GM19438 (cell line): ENCODE measurements at regions not wholly inside any gene's neighbourhood (a gene's known extent, or its start where the extent isn't known, plus 50 kb on each side); places are given as distances from the start of the nearest gene placed in this dataset.
"Not testable (repeated sequence)": the region's sequence is repeated elsewhere in the genome, so short reads cannot be mapped to it uniquely, and the experiment has no call there.

Source experiments
- ATAC-seq: cut with Tn5 transposase; IDR thresholded peaks from one replicate; pipeline ENCODE4 v1.9.1; 2021; ENCODE audit warnings: low read depth; ENCODE audit not compliant: unreplicated experiment

DNA sequence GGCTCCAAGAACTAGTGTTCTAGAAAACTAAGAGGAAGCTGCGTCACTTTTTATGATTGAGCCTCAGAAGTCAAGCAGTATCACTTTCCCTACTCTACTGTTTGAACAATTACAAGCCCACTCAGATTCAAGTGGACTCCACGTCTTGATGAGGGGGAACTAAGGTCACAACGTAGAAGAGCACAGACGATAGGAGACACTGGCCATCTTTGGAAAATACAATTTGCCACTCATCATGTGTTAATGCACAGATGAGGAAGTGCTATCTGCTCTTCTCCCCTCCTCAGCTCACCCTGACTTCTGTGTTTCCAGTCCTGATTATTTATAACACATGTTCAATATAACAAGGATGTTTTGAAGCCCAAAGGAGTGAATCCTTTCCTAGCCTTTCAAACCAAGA, 76.1 kb upstream of the CYP1B1 start:
- no peak for ATAC-seq

DNA sequence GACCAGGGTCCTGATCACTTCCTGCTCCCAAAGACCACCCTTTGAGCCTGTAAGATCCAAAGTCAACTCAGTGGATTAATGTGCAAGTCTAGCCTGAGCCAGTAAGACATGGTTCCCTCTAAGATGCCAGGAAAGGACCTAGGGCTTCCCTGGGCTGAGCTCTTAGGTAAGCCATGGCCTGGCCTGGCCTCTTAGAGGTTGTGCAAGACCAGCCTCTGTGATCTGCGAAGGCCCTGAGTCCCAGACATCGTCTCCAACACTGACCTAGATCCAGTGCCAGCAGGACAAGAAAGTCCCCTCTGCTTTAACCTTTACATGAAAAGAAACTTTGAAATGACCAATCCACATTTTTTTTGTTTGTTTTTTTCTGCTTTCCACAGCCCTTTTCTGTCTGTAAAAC, 73.6 kb upstream of the CYP1B1 start:
- ATAC-seq, result no peak

DNA sequence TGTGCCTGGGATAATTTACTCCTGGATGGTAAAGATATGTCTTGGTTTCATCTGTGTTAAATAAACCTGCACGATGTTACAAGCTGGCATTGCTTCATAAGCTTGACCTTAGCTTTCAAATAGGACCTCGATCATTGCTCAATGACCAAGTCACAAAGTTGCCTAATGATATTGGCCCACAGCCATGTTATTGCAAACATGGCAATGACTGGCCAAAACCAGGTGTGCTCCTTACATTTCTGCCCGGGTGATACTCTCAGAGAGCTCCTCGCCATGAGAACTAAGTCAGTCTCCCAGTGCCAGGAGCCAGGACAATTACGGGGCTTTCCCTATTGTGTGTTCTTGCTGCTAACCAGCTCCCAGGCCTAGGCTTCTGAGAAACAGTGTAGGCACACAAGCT, 72.5 kb upstream of the CYP1B1 start:
- no peak for ATAC-seq

DNA sequence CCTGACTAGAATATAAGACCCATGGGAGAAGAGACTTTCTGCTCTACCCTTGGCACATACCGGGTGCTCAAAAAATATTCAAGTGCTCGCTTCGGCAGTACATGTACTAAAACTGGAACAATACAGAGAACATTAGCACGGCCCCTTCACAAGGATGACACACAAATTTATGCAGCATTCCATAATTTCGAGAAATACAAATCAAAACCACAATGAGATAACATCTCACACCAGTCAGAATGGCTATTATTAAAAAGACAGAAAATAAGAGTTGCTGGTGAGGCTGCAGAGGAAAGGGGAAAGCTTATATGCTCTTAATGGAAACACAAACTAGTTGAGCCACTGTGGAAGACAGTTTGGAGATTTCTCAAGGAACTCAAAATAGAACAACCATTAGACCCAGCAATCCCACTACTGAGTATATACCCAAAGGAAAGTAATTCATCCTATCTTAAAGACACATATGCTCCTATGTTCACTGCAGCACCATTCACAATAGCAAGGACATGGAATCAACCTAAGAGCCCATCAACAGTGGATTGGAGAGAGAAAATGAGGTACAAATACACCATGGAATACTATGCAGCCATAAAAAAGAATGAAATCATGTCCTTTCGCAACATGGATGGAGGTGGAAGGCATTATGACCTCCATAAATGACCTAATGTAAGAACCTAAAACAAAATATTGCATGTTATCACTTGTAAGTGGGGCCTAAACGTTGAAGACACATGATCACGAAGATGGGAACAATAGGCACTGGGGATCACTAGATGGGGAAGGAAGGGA, 71.6 kb upstream of the CYP1B1 start:
- no peak for ATAC-seq

DNA sequence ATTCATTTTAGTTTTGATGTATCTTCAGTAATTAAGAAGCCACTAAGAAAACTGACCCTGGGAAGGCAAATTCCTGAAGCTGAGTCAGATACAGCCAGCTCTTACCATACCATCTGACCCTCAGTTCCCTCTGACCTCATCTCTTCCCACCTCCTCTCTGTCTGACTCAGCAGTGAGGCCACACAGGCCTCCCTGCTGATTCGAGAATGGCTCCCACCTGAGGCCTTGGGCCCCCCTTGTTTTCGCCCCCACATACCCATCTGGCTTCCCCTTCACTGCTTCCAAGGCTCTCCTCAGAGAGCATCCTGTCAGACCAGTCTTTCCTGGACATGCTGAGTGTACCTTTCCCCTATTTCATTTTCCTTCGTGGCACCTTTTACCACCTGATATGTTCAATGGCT, 71.0 kb upstream of the CYP1B1 start:
- ATAC-seq, result peak; percentile 71

DNA sequence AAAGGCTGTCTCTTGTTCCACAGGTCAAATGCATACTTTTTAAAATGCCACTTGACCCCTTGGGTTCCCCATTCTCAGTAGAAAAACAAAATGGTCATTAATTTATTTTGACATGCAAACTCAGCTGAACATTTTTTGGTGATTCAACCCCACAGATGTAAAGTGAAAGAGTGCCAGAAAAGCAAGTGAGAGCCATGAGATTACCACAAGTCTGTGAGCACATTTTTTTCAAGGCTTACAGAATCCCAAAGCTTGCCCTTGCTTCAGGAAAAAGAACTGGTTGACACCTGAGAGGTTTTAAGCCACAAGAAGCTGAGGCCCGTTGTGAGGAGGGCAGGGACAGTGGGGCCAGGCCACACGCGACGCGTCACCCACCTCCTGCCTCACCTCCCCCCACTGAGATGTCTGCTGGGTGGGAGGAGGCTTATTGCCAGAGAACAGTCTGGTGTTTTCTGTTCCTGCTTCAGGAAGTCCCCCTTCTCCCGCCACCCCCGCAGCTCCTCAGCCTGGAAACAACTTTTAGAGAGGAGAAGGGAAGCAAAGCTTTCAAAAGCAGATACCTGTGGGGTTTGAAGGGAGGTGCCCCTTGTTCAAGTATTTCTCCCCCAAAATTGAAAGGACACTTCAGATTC, 70.4 kb upstream of the CYP1B1 start:
- peak; percentile 66 for ATAC-seq

DNA sequence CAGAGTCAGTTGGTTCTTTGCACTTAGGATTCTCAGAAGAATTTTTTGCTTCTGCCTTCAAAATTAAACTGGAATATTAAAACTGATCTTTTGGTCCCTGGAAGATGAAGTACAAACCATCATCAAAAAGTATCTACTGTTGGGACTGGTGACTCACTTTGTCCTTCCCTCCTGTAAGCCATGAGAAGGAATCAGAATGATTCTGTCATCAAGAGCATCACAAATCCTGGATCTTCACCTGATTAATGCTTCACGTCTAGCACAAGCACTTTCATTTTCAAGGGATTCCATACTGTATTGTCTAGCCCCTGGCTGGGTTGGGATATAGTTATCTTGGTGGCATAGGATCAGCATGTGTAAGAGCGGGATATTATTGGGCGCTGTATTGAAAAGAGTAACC, 69.3 kb upstream of the CYP1B1 start:
- no peak for ATAC-seq

DNA sequence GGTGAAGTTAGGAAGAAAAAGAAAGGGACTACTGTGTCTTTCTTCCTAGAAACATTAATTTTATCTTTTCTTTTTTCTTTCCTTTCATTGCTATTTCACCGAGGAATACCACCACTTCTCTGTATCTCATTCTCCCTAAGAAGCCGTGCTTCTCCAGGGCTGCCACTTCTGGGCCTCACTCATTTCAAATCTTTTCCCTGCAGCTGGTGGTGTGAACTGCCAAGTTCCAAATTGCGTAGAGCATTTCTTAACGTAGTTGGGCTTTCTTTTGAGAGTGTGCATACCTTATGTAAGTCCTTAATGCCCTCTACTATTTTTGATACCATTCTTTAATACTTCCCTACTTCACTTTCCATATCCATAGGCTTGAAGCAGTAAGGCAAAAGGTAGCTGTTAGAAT, 66.7 kb upstream of the CYP1B1 start:
- ATAC-seq, result no peak

DNA sequence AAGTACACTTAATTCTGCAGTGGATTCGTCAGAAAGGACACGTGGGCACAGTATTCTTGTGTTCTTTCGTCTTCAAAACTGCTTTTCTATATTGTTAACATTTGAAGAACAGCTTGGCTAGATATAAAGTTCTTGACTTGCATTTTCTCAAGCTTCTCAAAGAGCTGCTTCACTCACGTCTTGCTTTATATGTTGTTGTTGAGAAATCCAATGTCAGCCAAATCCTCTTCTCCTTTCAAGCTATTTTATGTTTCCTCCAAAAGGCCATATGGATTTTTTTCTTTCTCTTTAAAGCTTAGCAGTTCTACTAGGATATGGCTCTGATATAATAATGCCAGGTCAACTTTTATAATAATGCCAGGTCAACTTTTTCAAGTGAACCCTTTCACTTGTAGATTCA, 65.5 kb upstream of the CYP1B1 start:
- ATAC-seq, result no peak

DNA sequence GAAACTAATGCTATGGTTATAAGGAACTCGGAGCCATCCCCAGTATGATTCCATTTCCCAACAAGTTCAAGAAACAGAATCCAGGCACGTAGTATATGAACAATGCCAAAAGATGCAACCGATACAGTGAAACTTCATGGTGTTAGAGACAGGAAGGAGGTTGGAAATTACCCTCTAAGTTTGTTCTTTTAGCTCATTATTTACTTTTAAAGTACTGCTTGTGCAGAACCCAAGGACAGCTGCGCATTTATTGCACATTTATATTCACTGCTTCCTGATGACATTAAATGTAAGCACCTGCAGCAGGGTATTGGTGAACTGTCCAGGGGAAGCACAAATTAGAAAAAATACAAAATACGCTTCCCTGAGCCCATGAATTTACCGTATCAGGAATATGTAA, 63.0 kb upstream of the CYP1B1 start:
- ATAC-seq, result no peak

DNA sequence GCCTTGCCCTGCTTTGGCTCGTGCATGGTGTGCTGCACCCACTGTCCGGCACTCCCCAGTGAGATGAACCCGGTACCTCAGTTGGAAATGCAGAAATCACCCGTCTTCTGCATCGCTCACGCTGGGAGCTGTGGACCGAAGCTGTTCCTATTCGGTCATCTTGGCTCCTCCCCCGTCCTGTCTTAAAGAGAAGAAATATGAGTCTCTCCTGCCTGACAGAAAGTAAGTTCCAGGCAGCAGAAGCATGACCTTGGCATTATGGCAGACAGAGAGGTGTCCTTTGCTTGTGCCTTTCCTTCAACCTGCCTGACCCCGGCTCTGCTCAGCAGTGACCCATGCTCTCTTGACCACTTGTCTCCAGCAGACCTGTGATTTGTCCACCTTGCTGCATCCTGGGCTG, 62.5 kb upstream of the CYP1B1 start:
- no peak for ATAC-seq

DNA sequence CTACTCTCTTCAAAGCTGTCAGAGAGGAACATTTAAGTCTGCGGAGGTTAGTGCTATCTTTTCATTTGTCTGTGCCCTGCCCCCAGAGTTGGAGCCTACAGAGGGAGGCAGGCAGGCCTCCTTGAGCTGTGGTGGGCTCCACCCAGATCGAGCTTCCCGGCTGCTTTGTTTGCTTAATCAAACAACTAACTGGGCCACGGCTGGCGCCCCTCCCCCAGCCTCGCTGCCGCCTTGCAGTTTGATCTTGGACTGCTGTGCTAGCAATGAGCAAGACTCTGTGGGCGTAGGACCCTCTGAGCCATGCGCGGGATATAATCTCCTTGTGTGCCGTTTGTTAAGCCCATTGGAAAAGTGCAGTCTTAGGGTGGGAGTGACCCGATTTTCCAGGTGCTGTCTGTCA, 62.0 kb upstream of the CYP1B1 start:
- ATAC-seq, result not testable (repeated sequence)

DNA sequence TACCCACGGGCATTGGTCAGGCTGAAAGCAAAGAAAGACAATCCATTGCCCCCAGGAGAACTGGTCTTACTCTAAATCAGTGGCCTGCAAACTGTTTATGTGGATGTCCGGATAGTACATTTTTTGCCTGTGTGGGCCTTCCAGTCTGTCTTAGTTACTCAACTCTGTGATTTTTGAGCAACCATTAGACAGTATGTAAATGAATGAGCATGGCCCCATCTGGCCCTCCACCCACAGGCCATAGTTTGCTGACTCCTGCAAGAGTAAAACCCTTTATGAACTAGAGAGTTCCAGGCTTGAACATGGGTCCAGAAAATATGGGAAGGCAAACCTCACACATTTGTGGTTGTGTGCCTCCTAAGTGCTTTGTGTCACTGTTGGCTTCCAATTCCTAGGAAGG, 55.7 kb upstream of the CYP1B1 start:
- no peak for ATAC-seq

DNA sequence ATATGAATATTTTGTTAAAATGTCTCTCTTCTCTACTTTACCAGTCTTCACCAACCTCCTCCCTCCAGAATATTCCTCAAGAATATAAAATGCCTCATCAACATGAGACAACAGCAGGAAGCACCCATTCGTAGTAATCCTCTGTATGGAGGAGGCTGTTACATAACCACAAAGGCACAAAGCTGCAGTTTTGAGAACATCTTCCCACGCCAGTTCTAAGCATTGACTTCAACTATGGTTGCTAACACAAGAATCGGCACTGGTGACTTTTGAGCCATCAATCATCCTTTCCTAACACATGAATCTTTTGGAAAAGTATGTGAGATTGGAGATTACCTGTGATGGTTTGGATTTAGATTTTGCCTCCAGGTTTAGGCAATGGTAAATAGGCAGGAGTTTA, 54.9 kb upstream of the CYP1B1 start:
- no peak for ATAC-seq

DNA sequence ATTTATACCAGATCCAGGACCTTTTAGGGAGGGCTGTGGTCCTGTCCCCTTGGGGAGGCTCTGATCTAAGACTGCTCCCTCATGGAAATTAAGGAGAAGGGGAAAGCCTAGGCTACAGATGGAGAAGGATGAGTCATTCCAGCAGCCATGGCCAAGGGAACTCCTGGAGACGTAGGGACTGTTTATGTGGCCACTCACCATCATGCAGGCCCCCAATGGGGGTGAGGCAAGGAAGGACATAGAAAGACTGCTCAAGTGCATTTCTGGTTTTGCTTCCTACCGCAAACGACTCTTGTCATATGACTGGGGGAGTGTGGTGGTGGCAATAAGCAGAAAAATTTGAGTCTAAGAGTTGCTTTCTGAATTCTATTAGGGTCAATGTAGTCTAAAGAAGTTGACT, 54.0 kb upstream of the CYP1B1 start:
- ATAC-seq, result no peak

DNA sequence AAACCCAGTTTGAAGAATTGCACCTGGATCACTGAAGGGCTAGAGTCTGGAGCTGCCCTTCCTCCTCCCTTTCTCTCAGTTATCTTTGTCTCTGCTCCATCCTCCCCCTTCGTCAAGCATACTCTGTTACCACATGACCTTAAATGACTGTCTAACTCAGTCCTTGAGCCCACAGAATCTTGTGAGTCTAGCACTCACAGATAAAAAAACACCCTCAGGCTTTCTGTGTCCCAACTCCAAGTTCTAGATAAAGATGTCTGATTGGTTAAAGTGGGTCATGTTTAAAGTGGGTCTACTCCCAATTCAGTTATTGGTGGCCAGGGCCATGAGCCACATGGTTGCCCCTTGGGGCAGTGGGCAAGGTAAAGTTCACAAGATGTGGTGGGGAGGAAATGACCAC, 53.5 kb upstream of the CYP1B1 start:
- ATAC-seq, result no peak

DNA sequence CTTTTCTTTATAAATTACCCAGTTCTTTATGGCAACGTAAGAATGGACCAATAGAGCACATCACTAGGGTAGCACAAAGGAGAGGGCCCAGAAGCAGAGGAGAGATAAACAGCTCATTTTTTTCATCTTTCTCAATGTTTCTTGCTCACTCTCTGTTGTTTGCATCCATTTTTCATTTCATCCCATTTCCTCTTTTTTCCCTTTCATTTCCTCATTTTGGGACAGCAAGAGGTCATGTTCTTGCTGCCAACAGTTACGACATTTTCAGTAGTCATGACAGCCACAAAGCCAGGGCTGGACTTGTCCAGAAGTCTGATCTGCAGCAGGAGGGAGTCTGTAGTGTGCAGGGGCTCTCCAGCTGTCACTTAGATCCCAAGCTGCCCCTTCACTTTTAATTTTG, 52.7 kb upstream of the CYP1B1 start:
- ATAC-seq, result no peak

DNA sequence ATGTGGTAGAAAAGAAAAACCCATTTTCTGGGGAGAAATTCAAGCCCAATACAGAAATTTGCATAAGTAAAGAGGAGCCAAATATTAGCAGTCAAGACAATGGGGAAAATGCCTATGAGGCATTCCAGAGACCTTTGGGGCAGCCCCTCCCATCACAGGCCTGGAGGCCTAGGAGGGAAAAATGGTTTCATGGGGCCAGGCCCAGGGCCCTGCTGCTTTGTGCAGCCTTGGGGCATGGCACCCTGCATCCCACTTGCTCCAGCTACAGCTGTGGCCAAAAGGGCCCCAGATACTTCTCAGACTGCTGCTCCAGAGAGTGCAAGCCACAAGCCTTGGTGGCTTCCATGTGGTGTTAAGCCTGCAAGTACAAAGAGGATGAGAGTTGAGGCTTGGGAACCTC, 51.3 kb upstream of the CYP1B1 start:
- ATAC-seq, result no peak

DNA sequence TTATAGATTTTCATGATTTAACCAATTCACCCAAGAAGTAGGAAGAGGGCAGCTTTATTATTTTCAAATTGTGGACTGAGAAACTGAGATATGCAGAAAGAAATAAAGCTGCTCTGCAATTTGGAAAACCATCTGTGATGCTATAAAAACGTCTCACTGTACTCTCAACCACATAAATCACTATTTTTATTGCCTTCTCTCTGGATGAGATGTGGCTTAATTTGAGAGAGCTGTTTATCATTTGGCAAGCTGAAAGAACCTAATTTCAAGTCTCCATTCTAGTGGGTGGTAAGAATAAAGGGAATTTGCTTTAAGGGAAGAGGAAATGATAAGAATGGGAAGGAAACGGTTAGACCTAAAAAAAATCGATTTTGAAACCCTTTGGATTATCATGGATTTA, 49.9 kb upstream of the CYP1B1 start:
- no peak for ATAC-seq
